Skeletal muscle satellite cell (primary cell): ENCODE measurements at regions not wholly inside any gene's neighbourhood (a gene's known extent, or its start where the extent isn't known, plus 50 kb on each side); places are given as distances from the start of the nearest gene placed in this dataset.

Source experiments
- H3K27me3 ChIP-seq: 2 replicates; pipeline ENCODE4 v1.7.0; 2013; ENCODE audit warnings: low read length; ENCODE audit not compliant: control insufficient read depth, insufficient read depth
- H3K36me3 ChIP-seq: 2 replicates; pipeline ENCODE4 v1.7.0; 2013; ENCODE audit warnings: mild to moderate bottlenecking, control low read depth, low read length; ENCODE audit not compliant: insufficient read depth
- H3K4me1 ChIP-seq: 2 replicates; pipeline ENCODE4 v1.7.0; 2013; ENCODE audit warnings: low read length; ENCODE audit not compliant: control insufficient read depth, insufficient read depth
- H3K4me2 ChIP-seq: 2 replicates; pipeline ENCODE4 v1.7.0; 2013; ENCODE audit warnings: mild to moderate bottlenecking, low read length
- H3K4me3 ChIP-seq: 2 replicates; pipeline ENCODE4 v1.7.0; 2013; ENCODE audit warnings: low read length
- H3K9ac ChIP-seq: 2 replicates; pipeline ENCODE4 v1.7.0; 2013; ENCODE audit warnings: mild to moderate bottlenecking, low read depth, low read length, moderate library complexity
- H3K9me3 ChIP-seq: replicated peaks from 2 replicates; pipeline ENCODE4 v1.7.0; 2013; ENCODE audit warnings: mild to moderate bottlenecking, control low read depth, low read length

DNA sequence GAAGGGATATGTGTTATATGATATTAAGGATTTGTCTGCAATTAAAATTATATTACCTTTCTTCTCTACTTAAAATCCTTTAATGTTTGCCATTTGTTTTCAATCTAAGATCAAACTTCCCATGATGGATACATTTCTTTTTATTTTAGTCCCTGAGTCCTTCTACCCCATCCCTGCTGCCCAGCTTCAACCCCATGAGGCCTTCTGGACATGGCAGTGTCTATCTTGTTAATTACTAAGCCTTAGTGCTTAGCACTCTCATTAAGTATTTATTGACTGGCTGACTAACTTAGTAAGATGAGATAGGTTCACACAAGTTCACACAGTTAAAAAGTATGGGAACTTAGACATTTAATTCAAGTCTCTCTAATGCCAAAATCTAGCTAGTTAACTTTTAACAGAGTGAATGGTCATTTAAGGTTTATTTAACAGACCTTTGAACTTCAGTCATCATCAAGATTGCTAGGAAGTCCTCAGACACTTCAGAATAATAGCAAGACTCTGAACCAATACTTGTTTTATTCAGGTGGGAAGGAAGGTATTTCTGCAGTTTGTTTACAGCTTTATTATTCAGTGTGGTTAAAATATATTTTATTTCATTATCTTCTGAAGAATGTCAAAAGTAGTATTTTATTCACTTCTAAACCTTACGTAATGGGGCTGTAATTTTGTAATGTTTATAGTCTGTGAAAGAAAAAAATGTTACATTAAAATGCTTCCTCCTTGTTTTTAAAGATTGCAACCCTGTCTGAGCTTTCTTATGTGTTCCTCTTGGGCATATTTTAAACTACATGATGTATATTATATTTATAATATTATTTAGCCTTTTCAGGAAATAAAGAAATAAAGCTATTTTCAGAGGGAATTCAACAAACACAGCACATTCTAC lies 848.9 kb downstream of the REEP3 start:
- Histone ChIP-seq H3K4me1 (no peaks in the 10 kb centered on the region), H3K9me3 (no peaks in the 10 kb centered on the region), H3K27me3 (no peaks in the 10 kb centered on the region), H3K4me2 (no peak overlapping the region), H3K36me3 (no peaks in the 10 kb centered on the region), H3K9ac (no peak overlapping the region), H3K4me3 (no peak overlapping the region)

DNA sequence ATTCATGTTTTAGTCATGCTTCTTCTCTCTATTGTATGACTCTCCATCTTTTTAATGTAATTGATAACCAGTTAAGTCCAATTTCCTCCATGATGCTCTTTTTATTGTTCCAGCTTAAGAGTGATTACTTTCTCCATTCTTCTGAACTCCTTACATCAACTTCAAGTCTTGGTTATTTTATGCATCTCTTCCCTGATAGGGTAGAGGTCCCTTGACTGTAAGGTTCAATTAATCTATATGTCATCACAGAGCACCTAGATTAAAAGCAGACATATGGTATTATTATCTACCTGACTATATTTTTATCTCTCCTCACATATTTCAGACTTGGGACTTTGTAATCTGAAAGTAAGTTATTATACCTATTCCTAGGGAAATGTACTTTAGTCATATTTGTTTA lies 853.1 kb downstream of the REEP3 start:
- no peak overlapping the region for H3K9ac ChIP-seq
- H3K4me3 ChIP-seq: no peak overlapping the region
- no peaks in the 10 kb centered on the region for H3K36me3 ChIP-seq
- H3K27me3 ChIP-seq: no peaks in the 10 kb centered on the region
- H3K4me2 ChIP-seq: no peak overlapping the region
- H3K4me1 ChIP-seq: no peaks in the 10 kb centered on the region
- no peaks in the 10 kb centered on the region for H3K9me3 ChIP-seq

DNA sequence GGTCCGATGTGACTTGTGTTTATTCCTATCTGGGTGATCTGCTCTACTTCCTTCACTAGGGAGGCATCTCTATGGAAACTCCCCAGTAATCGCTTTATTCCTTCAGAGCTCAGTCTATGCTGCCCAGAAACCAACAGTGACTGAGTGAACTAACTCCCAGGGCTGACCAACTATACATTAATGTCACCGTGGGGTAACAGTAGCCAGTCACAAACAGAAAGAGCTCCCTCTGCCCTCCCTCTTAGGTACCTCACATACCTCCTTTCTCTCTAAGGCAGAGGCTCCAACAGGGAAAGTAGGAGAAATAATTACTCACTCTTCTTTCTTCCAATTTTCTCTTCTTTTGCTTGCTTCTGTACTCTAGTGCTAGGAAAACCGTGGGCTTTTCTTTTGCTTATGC lies 855.0 kb downstream of the REEP3 start:
- Histone ChIP-seq H3K27me3 (no peaks in the 10 kb centered on the region), H3K36me3 (no peaks in the 10 kb centered on the region), H3K9ac (no peak overlapping the region), H3K4me3 (no peak overlapping the region), H3K9me3 (no peaks in the 10 kb centered on the region), H3K4me1 (no peaks in the 10 kb centered on the region), H3K4me2 (no peak overlapping the region)

DNA sequence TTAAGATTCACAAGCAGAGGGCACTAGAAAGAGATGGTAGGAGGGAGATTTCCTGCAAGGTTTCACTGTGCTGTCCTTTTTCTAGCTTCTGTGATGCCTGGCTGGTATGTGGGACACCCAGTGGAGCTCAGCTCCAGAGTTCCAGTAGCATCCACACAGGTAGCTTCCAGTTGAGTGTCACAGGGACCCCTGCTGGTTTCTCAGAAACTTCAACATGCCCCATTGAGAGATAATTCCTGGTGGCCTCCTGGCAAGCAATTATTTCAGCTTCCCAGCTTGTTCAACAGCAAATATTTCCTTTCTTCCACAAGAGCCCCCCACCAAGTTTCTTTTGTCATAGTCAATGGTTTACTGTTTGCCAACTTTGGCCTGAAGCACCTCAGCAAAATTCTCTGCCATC lies 858.7 kb downstream of the REEP3 start:
- Histone ChIP-seq H3K9me3 (no peaks in the 10 kb centered on the region), H3K4me1 (no peaks in the 10 kb centered on the region), H3K4me2 (no peak overlapping the region), H3K36me3 (no peaks in the 10 kb centered on the region), H3K27me3 (no peaks in the 10 kb centered on the region), H3K4me3 (no peak overlapping the region), H3K9ac (no peak overlapping the region)

DNA sequence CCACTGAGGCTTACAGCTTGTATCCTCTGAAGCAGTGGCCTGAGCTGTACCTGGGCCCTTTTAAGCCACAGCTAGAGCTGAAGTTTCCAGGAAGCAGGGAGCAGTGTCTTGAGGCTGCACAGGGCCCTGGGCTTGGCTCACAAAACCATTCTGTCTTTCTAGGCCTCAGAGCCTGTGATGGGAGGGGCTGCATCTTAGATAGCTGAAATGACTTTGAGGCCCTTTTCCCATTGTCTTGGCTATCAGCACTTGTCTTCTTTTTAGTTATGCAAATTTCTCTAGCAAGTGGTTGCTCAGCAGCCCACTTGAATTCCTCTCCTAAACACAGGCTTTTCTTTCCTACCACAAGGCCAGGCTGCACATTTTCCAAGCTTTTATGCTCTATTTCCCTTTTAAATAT lies 864.2 kb downstream of the REEP3 start:
- Histone ChIP-seq H3K9ac (no peak overlapping the region), H3K4me2 (no peak overlapping the region), H3K36me3 (no peaks in the 10 kb centered on the region), H3K9me3 (no peaks in the 10 kb centered on the region), H3K27me3 (no peaks in the 10 kb centered on the region), H3K4me3 (no peak overlapping the region), H3K4me1 (no peaks in the 10 kb centered on the region)

DNA sequence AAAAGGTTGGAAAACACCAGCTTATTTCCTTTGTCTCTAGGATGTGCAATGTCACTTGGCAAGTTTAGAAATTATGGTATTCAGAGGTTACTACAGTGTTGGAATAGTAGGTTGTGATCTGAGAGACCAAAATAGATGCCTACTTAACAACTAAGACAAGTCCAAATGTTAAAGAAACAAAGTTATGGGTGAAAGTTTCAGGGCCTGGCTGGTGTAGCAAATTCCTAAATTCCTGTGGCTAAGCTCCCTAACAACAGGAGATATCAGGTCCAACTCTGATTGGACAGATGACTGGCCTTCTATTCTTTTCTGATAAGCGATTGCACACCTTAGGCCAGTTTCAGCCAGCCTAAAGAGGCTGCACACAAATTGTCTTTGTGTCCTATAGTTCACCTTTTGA lies 873.5 kb downstream of the REEP3 start:
- H3K36me3 ChIP-seq: no peaks in the 10 kb centered on the region
- peaks cover 24% of the 10 kb centered on the region for H3K4me1 ChIP-seq
- no peak overlapping the region for H3K4me2 ChIP-seq
- H3K9me3 ChIP-seq: no peaks in the 10 kb centered on the region
- H3K9ac ChIP-seq: no peak overlapping the region
- H3K4me3 ChIP-seq: no peak overlapping the region
- H3K27me3 ChIP-seq: no peaks in the 10 kb centered on the region

DNA sequence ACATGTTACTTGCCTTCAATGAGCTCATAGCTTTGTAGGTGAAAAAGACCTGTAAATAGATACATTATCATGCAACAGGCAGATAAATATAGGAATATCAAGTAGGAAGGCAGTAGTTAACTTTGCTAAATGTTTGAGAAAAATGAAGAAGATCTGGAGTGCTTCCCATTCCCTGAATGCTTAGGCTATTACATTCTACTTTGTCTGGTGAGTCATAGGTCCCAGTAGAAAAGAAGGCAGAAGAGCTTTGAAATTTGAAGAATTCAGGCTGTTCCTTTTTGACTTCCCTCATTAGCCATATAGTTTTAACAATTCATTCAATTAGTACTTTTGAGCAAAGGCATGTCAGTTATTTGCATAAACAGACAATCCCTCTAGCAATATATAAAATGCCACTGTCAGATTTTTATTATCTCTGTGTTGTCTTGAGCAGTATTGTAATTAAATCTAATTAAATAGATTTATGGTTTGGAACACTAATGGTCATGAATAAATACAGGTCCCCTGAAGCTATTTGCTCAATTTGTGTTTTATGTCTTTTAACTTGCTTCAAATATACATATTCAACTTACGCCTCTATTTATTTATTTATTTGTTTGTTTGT lies 875.0 kb downstream of the REEP3 start:
- H3K27me3 ChIP-seq: no peaks in the 10 kb centered on the region
- H3K4me2 ChIP-seq: peak overlapping the region; percentile 11
- H3K9ac ChIP-seq: no peak overlapping the region
- no peaks in the 10 kb centered on the region for H3K36me3 ChIP-seq
- no peaks in the 10 kb centered on the region for H3K9me3 ChIP-seq
- no peak overlapping the region for H3K4me3 ChIP-seq
- H3K4me1 ChIP-seq: peaks cover 24% of the 10 kb centered on the region

DNA sequence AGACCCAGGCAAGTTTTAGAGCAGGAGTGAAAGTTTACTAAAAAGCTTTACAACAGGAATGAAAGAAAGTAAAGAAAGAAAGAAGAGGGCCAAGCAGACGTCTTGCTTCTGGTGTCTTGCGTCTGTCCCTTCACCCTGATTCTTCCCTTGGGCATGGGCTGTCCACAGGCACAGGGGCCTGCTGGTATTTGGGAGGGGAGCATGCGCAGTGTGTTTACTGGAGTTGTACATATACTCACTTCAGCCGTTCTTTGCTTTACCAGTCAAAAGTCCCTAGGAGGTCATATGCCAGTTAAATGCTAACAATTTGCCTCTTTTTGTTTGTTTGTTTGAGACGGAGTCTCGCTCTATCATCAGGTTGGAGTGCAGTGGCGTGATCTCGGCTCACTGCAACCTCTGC lies 875.9 kb downstream of the REEP3 start:
- H3K27me3 ChIP-seq: no peaks in the 10 kb centered on the region
- H3K9ac ChIP-seq: no peak overlapping the region
- H3K4me3 ChIP-seq: no peak overlapping the region
- H3K9me3 ChIP-seq: no peaks in the 10 kb centered on the region
- no peaks in the 10 kb centered on the region for H3K36me3 ChIP-seq
- peaks cover 24% of the 10 kb centered on the region for H3K4me1 ChIP-seq
- H3K4me2 ChIP-seq: no peak overlapping the region

GRCh38 chr10:64408391-64409183 lies 887.4 kb downstream of the REEP3 start:
- H3K4me1 ChIP-seq: no peaks in the 10 kb centered on the region
- no peaks in the 10 kb centered on the region for H3K27me3 ChIP-seq
- no peak overlapping the region for H3K9ac ChIP-seq
- H3K9me3 ChIP-seq: no peaks in the 10 kb centered on the region
- H3K4me3 ChIP-seq: no peak overlapping the region
- no peaks in the 10 kb centered on the region for H3K36me3 ChIP-seq
- H3K4me2 ChIP-seq: no peak overlapping the region

- H3K9ac ChIP-seq: no peak overlapping the region
These were observed 888.1 kb downstream of the REEP3 start for GRCh38 chr10:64409349-64409748.

DNA sequence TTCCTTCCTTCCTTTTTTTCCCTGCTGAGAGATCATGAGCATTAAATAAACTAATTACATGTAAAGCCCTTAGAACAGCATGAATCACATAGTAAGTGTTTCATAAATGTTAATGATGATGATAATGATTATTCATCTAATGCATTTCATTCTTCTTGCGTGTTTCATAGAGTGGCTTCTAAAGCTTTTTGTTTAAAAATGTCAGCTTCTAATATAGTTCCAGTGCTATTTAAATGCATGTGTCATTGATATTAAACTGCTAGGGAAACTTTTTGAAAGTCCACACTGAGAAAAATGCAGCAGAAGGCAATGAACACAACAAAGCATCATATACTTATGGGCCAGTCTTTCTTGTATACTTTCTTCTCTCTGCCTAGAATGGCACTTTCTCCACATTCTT lies 894.8 kb downstream of the REEP3 start:
- H3K9me3 ChIP-seq: no peaks in the 10 kb centered on the region
- no peaks in the 10 kb centered on the region for H3K4me1 ChIP-seq
- H3K36me3 ChIP-seq: no peaks in the 10 kb centered on the region
- no peak overlapping the region for H3K9ac ChIP-seq
- no peaks in the 10 kb centered on the region for H3K27me3 ChIP-seq
- H3K4me3 ChIP-seq: no peak overlapping the region
- H3K4me2 ChIP-seq: no peak overlapping the region

More at GRCh38 chr10:64409349-64409748, 888.1 kb downstream of the REEP3 start:
- H3K36me3 ChIP-seq: no peaks in the 10 kb centered on the region
- no peak overlapping the region for H3K4me3 ChIP-seq
- no peak overlapping the region for H3K4me2 ChIP-seq
- H3K9me3 ChIP-seq: no peaks in the 10 kb centered on the region
- no peaks in the 10 kb centered on the region for H3K4me1 ChIP-seq
- no peaks in the 10 kb centered on the region for H3K27me3 ChIP-seq
